Neural progenitor cell (in vitro differentiated cells): ENCODE measurements at regions not wholly inside any gene's neighbourhood (a gene's known extent, or its start where the extent isn't known, plus 50 kb on each side); places are given as distances from the start of the nearest gene placed in this dataset.

Experiments
- EZH2 ChIP-seq: fragments of 200-600 bp; sonication (generic); IDR thresholded peaks from 2 replicates; pipeline ENCODE4 v1.6.1; 2017; ENCODE audit warnings: antibody characterized with exemption, mild to moderate bottlenecking, moderate library complexity
- EZH2phosphoT487 ChIP-seq: fragments of 200-600 bp; sonication (generic); IDR thresholded peaks from 2 replicates; pipeline ENCODE4 v1.6.1; 2017; ENCODE audit warnings: antibody characterized with exemption
- TF ChIP-seq, protein P1 (sequence below): fragments of 200-600 bp; sonication (generic); IDR thresholded peaks from 2 replicates; pipeline ENCODE4 v1.5.1; 2017; ENCODE audit warnings: antibody characterized with exemption, mild to moderate bottlenecking

DNA sequence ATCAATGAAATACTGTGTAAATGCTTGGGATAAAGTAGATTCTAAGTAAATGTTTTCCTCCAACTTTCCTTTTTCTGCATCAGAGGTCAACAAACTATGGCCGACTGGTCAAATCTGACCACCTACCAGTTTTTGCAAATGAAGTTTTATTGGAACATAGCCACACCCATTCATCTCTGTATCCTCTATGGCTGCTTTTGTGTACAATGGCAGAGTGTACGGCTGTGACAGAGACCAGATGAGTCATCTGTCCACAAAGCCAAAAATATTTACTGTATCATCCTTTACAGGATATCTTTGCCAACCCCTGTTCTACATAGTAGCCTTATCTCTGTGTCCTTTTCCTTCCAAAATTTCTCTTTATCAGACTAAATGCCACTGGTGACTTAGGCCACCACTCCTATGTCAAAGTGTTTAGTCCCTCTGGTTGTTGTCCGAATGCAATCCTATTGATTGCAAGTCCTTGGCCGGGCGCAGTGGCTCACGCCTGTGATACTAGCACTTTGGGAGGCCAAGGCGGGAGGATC, 218.4 kb upstream of the KLF4 start:
- TF ChIP-seq EZH2phosphoT487 (no peak), EZH2 (no peak)
- TF ChIP-seq, protein P1, sequence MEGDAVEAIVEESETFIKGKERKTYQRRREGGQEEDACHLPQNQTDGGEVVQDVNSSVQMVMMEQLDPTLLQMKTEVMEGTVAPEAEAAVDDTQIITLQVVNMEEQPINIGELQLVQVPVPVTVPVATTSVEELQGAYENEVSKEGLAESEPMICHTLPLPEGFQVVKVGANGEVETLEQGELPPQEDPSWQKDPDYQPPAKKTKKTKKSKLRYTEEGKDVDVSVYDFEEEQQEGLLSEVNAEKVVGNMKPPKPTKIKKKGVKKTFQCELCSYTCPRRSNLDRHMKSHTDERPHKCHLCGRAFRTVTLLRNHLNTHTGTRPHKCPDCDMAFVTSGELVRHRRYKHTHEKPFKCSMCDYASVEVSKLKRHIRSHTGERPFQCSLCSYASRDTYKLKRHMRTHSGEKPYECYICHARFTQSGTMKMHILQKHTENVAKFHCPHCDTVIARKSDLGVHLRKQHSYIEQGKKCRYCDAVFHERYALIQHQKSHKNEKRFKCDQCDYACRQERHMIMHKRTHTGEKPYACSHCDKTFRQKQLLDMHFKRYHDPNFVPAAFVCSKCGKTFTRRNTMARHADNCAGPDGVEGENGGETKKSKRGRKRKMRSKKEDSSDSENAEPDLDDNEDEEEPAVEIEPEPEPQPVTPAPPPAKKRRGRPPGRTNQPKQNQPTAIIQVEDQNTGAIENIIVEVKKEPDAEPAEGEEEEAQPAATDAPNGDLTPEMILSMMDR = no peak
